Smooth muscle cell (in vitro differentiated cells): ENCODE measurements at regions not wholly inside any gene's neighbourhood (a gene's known extent, or its start where the extent isn't known, plus 50 kb on each side); places are given as distances from the start of the nearest gene placed in this dataset.

ENCODE experiments used
- DNase-seq: peaks from one replicate; lab custom pipeline; 2025; ENCODE audit not compliant: unreplicated experiment; lab: John Stamatoyannopoulos, UW
- H2AFZ ChIP-seq: fragments of 200-600 bp; sonication (generic); 2 replicates; pipeline ENCODE4 v1.6.0; 2016; ENCODE audit warnings: antibody characterized with exemption, low read depth, mild to moderate bottlenecking
- H3F3A ChIP-seq: fragments of 200-600 bp; sonication (generic); 2 replicates; pipeline ENCODE4 v1.6.0; 2017; ENCODE audit warnings: antibody characterized with exemption, low read depth
- H3K27ac ChIP-seq: fragments of 200-600 bp; sonication (generic); 2 replicates; pipeline ENCODE4 v1.5.1; 2016; ENCODE audit warnings: low read depth, mild to moderate bottlenecking
- H3K27me3 ChIP-seq: fragments of 200-600 bp; sonication (generic); 2 replicates; pipeline ENCODE4 v1.6.1; 2016; ENCODE audit warnings: low read depth, mild to moderate bottlenecking
- H3K36me3 ChIP-seq: fragments of 200-600 bp; sonication (generic); 2 replicates; pipeline ENCODE4 v1.5.1; 2016; ENCODE audit warnings: low read depth
- H3K4me1 ChIP-seq: fragments of 200-600 bp; sonication (generic); 2 replicates; pipeline ENCODE4 v1.5.1; 2016; ENCODE audit warnings: low read depth
- H3K4me2 ChIP-seq: fragments of 200-600 bp; sonication (generic); 2 replicates; pipeline ENCODE4 v1.6.0; 2016; ENCODE audit warnings: mild to moderate bottlenecking
- H3K4me3 ChIP-seq: fragments of 200-600 bp; sonication (generic); 2 replicates; pipeline ENCODE4 v1.5.1; 2016; ENCODE audit warnings: mild to moderate bottlenecking
- H3K79me2 ChIP-seq: fragments of 200-600 bp; sonication (generic); 2 replicates; pipeline ENCODE4 v1.6.0; 2016; ENCODE audit warnings: low read depth, mild to moderate bottlenecking
- H3K9ac ChIP-seq: fragments of 200-600 bp; sonication (generic); 2 replicates; pipeline ENCODE4 v1.6.0; 2016; ENCODE audit warnings: low read depth
- H3K9me3 ChIP-seq: fragments of 200-600 bp; sonication (generic); replicated peaks from 2 replicates; pipeline ENCODE4 v1.5.1; 2016; ENCODE audit warnings: low read depth
- H4K20me1 ChIP-seq: fragments of 200-600 bp; sonication (generic); 2 replicates; pipeline ENCODE4 v1.6.0; 2016; ENCODE audit warnings: low read depth
- WGBS: methylation state at CpG from one replicate; pipeline ENCODE4 v1.1.7; 2016; ENCODE audit warnings: low lambda C conversion rate; 5-methylcytosine and 5-hydroxymethylcytosine counted together
- TF ChIP-seq, protein P1 (sequence below): fragments of 200-600 bp; sonication (generic); IDR thresholded peaks from 2 replicates; pipeline ENCODE4 v1.5.1; 2017; ENCODE audit warnings: borderline replicate concordance, mild to moderate bottlenecking, antibody characterized with exemption; ENCODE audit not compliant: insufficient read depth, poor library complexity, severe bottlenecking

DNA sequence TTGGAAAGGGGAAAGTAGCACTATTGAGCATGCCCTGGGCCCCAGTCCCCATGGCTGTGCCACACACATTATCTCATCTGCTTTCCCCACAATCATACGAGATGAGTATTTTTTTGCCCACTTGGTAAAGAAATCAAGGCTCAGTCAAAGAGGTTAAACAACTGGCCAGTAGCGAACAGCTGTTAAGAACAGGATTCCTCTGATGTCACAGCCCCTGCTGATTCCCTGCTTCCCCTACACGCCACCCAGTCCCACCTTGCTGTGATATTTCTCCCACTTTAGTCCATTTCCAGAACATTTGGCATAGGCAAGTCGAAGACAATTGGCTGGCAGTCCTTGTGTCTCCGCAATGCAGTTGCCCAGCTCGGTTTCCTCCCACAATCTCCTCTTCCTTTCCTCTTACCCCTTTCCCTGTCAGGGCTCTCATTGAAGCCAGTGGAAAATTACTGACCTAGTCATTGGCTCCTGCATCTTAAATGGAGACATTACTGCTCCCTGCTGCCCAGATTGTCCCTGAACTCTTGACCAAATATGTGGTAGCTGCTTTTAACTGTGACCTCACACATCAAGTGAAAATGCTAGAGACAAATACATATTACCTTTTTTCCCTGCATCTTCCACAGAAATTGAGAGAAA is 56.5 kb upstream of the EEPD1 start:
- no peak overlapping the region for H3K27ac ChIP-seq
- no peaks in the 10 kb centered on the region for H3K9me3 ChIP-seq
- no peaks in the 10 kb centered on the region for H3K27me3 ChIP-seq
- no peaks in the 10 kb centered on the region for H3K79me2 ChIP-seq
- TF ChIP-seq, protein P1, sequence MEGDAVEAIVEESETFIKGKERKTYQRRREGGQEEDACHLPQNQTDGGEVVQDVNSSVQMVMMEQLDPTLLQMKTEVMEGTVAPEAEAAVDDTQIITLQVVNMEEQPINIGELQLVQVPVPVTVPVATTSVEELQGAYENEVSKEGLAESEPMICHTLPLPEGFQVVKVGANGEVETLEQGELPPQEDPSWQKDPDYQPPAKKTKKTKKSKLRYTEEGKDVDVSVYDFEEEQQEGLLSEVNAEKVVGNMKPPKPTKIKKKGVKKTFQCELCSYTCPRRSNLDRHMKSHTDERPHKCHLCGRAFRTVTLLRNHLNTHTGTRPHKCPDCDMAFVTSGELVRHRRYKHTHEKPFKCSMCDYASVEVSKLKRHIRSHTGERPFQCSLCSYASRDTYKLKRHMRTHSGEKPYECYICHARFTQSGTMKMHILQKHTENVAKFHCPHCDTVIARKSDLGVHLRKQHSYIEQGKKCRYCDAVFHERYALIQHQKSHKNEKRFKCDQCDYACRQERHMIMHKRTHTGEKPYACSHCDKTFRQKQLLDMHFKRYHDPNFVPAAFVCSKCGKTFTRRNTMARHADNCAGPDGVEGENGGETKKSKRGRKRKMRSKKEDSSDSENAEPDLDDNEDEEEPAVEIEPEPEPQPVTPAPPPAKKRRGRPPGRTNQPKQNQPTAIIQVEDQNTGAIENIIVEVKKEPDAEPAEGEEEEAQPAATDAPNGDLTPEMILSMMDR: no peak
- H3K4me1 ChIP-seq: no peaks in the 10 kb centered on the region
- no peaks in the 10 kb centered on the region for H3K36me3 ChIP-seq
- H2AFZ ChIP-seq: no peak overlapping the region
- DNase-seq: no peak
- no peak overlapping the region for H3K4me3 ChIP-seq
- no peak overlapping the region for H3K9ac ChIP-seq
- H4K20me1 ChIP-seq: no peaks in the 10 kb centered on the region
- WGBS: 68% methylated on average over 6 of the region's 6 CpGs
- H3K4me2 ChIP-seq: no peak overlapping the region
- H3F3A ChIP-seq: no peaks in the 10 kb centered on the region

DNA sequence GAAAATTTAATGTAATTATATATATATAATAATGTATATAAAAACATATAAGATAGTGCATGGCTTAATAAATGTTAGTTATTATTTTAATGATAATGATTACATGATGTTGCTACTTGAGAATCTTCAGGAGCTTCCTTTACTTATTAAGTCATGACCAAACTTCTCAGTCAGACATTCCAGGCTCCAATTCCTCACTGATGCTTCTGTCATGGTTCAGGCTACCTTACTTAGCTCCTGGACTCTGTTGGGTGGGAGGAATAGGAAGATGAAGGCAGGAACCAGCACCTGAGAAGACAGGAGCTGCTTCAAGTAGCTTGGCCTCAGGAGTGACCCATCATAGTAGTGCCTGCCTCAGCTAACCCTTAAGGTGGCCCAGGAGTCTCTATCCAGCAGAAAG is 55.0 kb upstream of the EEPD1 start:
- H3K79me2 ChIP-seq: no peaks in the 10 kb centered on the region
- no peak overlapping the region for H3K27ac ChIP-seq
- no peak overlapping the region for H3K4me3 ChIP-seq
- H3K27me3 ChIP-seq: no peaks in the 10 kb centered on the region
- TF ChIP-seq, protein P1: no peak
- H3K4me1 ChIP-seq: no peaks in the 10 kb centered on the region
- no peaks in the 10 kb centered on the region for H4K20me1 ChIP-seq
- no peaks in the 10 kb centered on the region for H3F3A ChIP-seq
- H3K9ac ChIP-seq: no peak overlapping the region
- no peak for DNase-seq
- H2AFZ ChIP-seq: no peak overlapping the region
- no peaks in the 10 kb centered on the region for H3K9me3 ChIP-seq
- H3K4me2 ChIP-seq: no peak overlapping the region
- H3K36me3 ChIP-seq: no peaks in the 10 kb centered on the region

DNA sequence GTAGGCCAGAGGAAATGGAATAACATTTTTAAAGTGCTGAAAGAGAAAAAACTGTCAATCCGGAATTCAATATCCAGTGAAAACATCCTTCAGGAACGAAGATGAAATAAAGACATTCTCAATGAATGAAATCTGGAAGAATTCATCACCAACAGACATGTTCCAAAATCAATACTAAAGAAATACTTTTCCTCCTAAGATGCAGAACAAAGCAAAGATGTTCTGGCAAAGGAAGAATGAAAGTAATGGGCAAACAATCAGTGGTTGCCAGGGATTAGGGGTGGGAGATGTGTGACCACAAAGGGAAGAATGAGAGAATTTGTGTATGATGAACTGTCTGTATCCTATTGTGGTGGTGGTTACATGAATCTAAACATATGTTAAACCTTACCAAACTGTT is 52.8 kb upstream of the EEPD1 start:
- Histone ChIP-seq H3F3A (no peaks in the 10 kb centered on the region), H3K9ac (no peak overlapping the region), H3K4me3 (no peak overlapping the region), H3K36me3 (no peaks in the 10 kb centered on the region), H2AFZ (no peak overlapping the region), H3K4me2 (no peak overlapping the region), H3K4me1 (no peaks in the 10 kb centered on the region), H3K27ac (no peak overlapping the region), H4K20me1 (no peaks in the 10 kb centered on the region), H3K27me3 (no peaks in the 10 kb centered on the region), H3K9me3 (no peaks in the 10 kb centered on the region), H3K79me2 (no peaks in the 10 kb centered on the region)
- DNase-seq: no peak
- TF ChIP-seq, protein P1: no peak
- WGBS: 42% methylated on average over 2 of the region's 2 CpGs

DNA sequence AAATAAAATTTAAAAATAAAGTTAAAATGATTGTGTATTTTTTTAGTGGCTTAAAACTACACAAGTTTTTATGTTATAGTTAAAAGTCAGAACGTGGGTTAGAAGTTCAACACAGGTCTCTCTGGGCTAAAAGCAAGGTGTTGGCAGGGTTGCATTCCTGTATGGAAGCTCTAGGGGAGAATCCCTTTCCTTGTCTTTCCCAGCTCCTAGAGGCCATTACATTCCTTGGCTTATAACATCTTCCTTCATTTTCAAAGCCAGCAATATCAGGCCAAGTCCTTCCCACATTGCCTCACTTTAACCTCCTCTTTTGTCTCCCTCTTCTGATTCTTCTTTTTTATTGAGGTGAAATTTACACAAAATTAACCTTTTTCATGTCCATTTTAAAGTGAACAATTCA is 52.4 kb upstream of the EEPD1 start:
- no peak overlapping the region for H3K4me2 ChIP-seq
- H3K36me3 ChIP-seq: no peaks in the 10 kb centered on the region
- no peak overlapping the region for H3K27ac ChIP-seq
- no peaks in the 10 kb centered on the region for H3K27me3 ChIP-seq
- H3K9ac ChIP-seq: no peak overlapping the region
- WGBS: 73% methylated on average over 1 of the region's 1 CpG
- no peaks in the 10 kb centered on the region for H3F3A ChIP-seq
- DNase-seq: no peak
- no peaks in the 10 kb centered on the region for H4K20me1 ChIP-seq
- no peaks in the 10 kb centered on the region for H3K9me3 ChIP-seq
- no peaks in the 10 kb centered on the region for H3K4me1 ChIP-seq
- TF ChIP-seq, protein P1: no peak
- no peak overlapping the region for H3K4me3 ChIP-seq
- H2AFZ ChIP-seq: no peak overlapping the region
- no peaks in the 10 kb centered on the region for H3K79me2 ChIP-seq
